SK-N-SH (cell line): ENCODE measurements at regions not wholly inside any gene's neighbourhood (a gene's known extent, or its start where the extent isn't known, plus 50 kb on each side); places are given as distances from the start of the nearest gene placed in this dataset.

Experiments used
- CTCF ChIA-PET: fragments of 300-600, 350-600 bp; formaldehyde crosslinking; extraction: SDS; loops from one replicate; lab custom pipeline; 2021; lab: Yijun Ruan, JAX
- POLR2A ChIA-PET: fragments of 350-600 bp; sonication (Branson Sonifier 250); formaldehyde crosslinking; extraction: SDS; loops from one replicate; lab custom pipeline; 2020; ENCODE audit warnings: antibody characterized with exemption, inconsistent platforms; lab: Yijun Ruan, JAX
- DNase-seq: peaks from one replicate; pipeline ENCODE4 v3.0.0; 2012
- H2AFZ ChIP-seq: fragments of 200-600 bp; sonication (generic); 2 replicates; pipeline ENCODE4 v1.8.1; 2016; ENCODE audit warnings: antibody characterized with exemption, mild to moderate bottlenecking, low read depth
- H3F3A ChIP-seq: fragments of 200-600 bp; sonication (generic); replicated peaks from 2 replicates; pipeline ENCODE3; 2016; ENCODE audit warnings: antibody characterized with exemption, mild to moderate bottlenecking; ENCODE audit not compliant: insufficient read depth
- H3K27ac ChIP-seq, 2 experiments: fragments of 200-500 bp in 1 of 2; fragments of 200-600 bp in 1 of 2; sonication (Bioruptor generic) in 1 of 2; sonication (generic), shearing (Covaris generic) in 1 of 2; 2 replicates each; pipeline versions ENCODE4 v1.5.1 to v1.6.1; 2014 to 2016; ENCODE audit warnings: low read depth in 2 of 2, inconsistent platforms in 1 of 2, low read length in 1 of 2, mild to moderate bottlenecking in 1 of 2, mixed read lengths in 1 of 2
- H3K27me3 ChIP-seq: fragments of 200-600 bp; sonication (generic), shearing (Covaris generic); 2 replicates; pipeline ENCODE4 v1.6.1; 2016; ENCODE audit warnings: mixed run types; ENCODE audit not compliant: insufficient read depth
- H3K36me3 ChIP-seq, 2 experiments: fragments of 200-500 bp in 1 of 2; fragments of 200-600 bp in 1 of 2; sonication (Bioruptor generic) in 1 of 2; sonication (generic) in 1 of 2; replicated peaks in 1 of 2; 2 replicates each; pipeline versions ENCODE3 to v1.5.1; 2014 to 2016; ENCODE audit warnings: low read length in 1 of 2, mild to moderate bottlenecking in 1 of 2; ENCODE audit not compliant: insufficient read depth in 2 of 2, control insufficient read depth in 1 of 2
- H3K4me1 ChIP-seq, 2 experiments: fragments of 200-500 bp in 1 of 2; fragments of 200-600 bp in 1 of 2; sonication (Bioruptor generic) in 1 of 2; sonication (generic), shearing (Covaris generic) in 1 of 2; 2 replicates each; pipeline versions ENCODE4 v1.5.1 to v1.6.1; 2014 to 2016; ENCODE audit warnings: low read depth in 1 of 2, low read length in 1 of 2, mixed run types in 1 of 2; ENCODE audit not compliant: insufficient read depth in 2 of 2, control insufficient read depth in 1 of 2
- H3K4me2 ChIP-seq: fragments of 200-600 bp; sonication (generic), shearing (Covaris generic); 2 replicates; pipeline ENCODE4 v1.6.1; 2017; ENCODE audit warnings: mixed run types
- H3K4me3 ChIP-seq, 2 experiments: fragments of 200-500 bp in 1 of 2; fragments of 200-600 bp in 1 of 2; sonication (Bioruptor generic) in 1 of 2; sonication (generic), shearing (Covaris generic) in 1 of 2; 2 replicates each; pipeline versions ENCODE4 v1.5.1 to v1.8.1; 2014 to 2016; ENCODE audit warnings: low read depth in 2 of 2, inconsistent platforms in 1 of 2, low read length in 1 of 2, mild to moderate bottlenecking in 1 of 2, mixed read lengths in 1 of 2, moderate library complexity in 1 of 2
- H3K79me2 ChIP-seq: fragments of 200-600 bp; sonication (generic); 2 replicates; pipeline ENCODE4 v1.8.1; 2017; ENCODE audit warnings: mild to moderate bottlenecking; ENCODE audit not compliant: insufficient read depth
- H3K9ac ChIP-seq: fragments of 200-600 bp; sonication (generic); 2 replicates; pipeline ENCODE4 v1.6.1; 2017; ENCODE audit warnings: mixed run types
- H3K9me2 ChIP-seq: fragments of 200-600 bp; sonication (generic); 2 replicates; pipeline ENCODE4 v1.6.1; 2017; ENCODE audit warnings: mixed run types
- H3K9me3 ChIP-seq: fragments of 200-600 bp; sonication (generic); 2 replicates; pipeline ENCODE4 v1.6.1; 2017; ENCODE audit warnings: mixed run types, mild to moderate bottlenecking, moderate library complexity
- H4K20me1 ChIP-seq: fragments of 200-600 bp; sonication (generic); 2 replicates; pipeline ENCODE4 v1.6.1; 2017; ENCODE audit warnings: mild to moderate bottlenecking, mixed run types; ENCODE audit not compliant: insufficient read depth
- CHD2 ChIP-seq: fragments of 150-350 bp; IDR thresholded peaks from 2 replicates; pipeline ENCODE4 v1.6.1; 2018; ENCODE audit warnings: low read length; ENCODE audit not compliant: partially characterized antibody
- EP300 ChIP-seq, 2 experiments: IDR thresholded peaks; 2 replicates each; pipeline versions ENCODE4 v1.4.0 to v1.6.1; 2012; ENCODE audit warnings: borderline replicate concordance in 1 of 2, low read depth in 1 of 2, low read length in 1 of 2
- EZH2phosphoT487 ChIP-seq: fragments of 200-600 bp; sonication (generic); IDR thresholded peaks from 2 replicates; pipeline ENCODE4 v1.6.1; 2017; ENCODE audit warnings: low read depth, mixed run types, mild to moderate bottlenecking, antibody characterized with exemption, moderate library complexity, borderline replicate concordance
- FOXM1 ChIP-seq: IDR thresholded peaks from 2 replicates; pipeline ENCODE4 v1.4.0; 2012; ENCODE audit warnings: low read depth, mild to moderate bottlenecking
- GABPA ChIP-seq: IDR thresholded peaks from 2 replicates; pipeline ENCODE4 v1.4.0; 2012; ENCODE audit warnings: low read depth, mild to moderate bottlenecking
- GATA2 ChIP-seq: sonication (generic); formaldehyde crosslinking; IDR thresholded peaks from 2 replicates; pipeline ENCODE4 v1.5.0; 2020; ENCODE audit warnings: mild to moderate bottlenecking, missing genetic modification reagents
- MEF2A ChIP-seq: IDR thresholded peaks from 2 replicates; pipeline ENCODE4 v1.4.0; 2012; ENCODE audit warnings: low read depth, borderline replicate concordance
- NFIC ChIP-seq: IDR thresholded peaks from 2 replicates; pipeline ENCODE4 v1.4.0; 2012; ENCODE audit warnings: borderline replicate concordance
- RAD21 ChIP-seq: IDR thresholded peaks from 2 replicates; pipeline ENCODE4 v1.6.1; 2012; ENCODE audit warnings: mild to moderate bottlenecking, low read length
- RCOR1 ChIP-seq: fragments of 150-350 bp; IDR thresholded peaks from 2 replicates; pipeline ENCODE4 v1.6.1; 2017; ENCODE audit warnings: antibody characterized with exemption, low read length
- RXRA ChIP-seq: IDR thresholded peaks from 2 replicates; pipeline ENCODE4 v1.4.0; 2012; ENCODE audit warnings: low read depth, mild to moderate bottlenecking, borderline replicate concordance
- SIN3A ChIP-seq: IDR thresholded peaks from 2 replicates; pipeline ENCODE4 v1.6.1; 2012; ENCODE audit warnings: low read depth, mild to moderate bottlenecking, low read length, moderate library complexity, borderline replicate concordance
- SMC3 ChIP-seq: IDR thresholded peaks from 2 replicates; pipeline ENCODE4 v1.6.1; 2012; ENCODE audit warnings: low read depth, low read length, improper control_type of control experiment
- TAF1 ChIP-seq: IDR thresholded peaks from 2 replicates; pipeline ENCODE4 v1.6.1; 2012; ENCODE audit warnings: low read depth, mild to moderate bottlenecking, low read length, moderate library complexity, borderline replicate concordance
- YY1 ChIP-seq: IDR thresholded peaks from 2 replicates; pipeline ENCODE4 v1.4.0; 2012; ENCODE audit warnings: low read depth, mild to moderate bottlenecking
- WGBS: methylation state at CpG from one replicate; pipeline ENCODE4 v1.1.6; 2017; ENCODE audit warnings: low lambda C conversion rate; 5-methylcytosine and 5-hydroxymethylcytosine counted together
- TF ChIP-seq, protein P1 (sequence below): IDR thresholded peaks from 2 replicates; pipeline ENCODE4 v1.6.1; 2012; ENCODE audit warnings: mild to moderate bottlenecking, low read depth, low read length, moderate library complexity
- TF ChIP-seq, protein P2 (sequence below): fragments of 150-350 bp; IDR thresholded peaks from 2 replicates; pipeline ENCODE4 v1.6.1; 2016; ENCODE audit warnings: mild to moderate bottlenecking, low read depth, low read length
- TF ChIP-seq, protein P3 (sequence below): fragments of 200-600 bp; sonication (generic); IDR thresholded peaks from 2 replicates; pipeline ENCODE4 v1.6.1; 2017; ENCODE audit warnings: antibody characterized with exemption, mild to moderate bottlenecking, moderate library complexity
- TF ChIP-seq, protein P4 (sequence below): IDR thresholded peaks from 2 replicates; pipeline ENCODE4 v1.4.0; 2012; ENCODE audit warnings: low read depth, borderline replicate concordance

DNA sequence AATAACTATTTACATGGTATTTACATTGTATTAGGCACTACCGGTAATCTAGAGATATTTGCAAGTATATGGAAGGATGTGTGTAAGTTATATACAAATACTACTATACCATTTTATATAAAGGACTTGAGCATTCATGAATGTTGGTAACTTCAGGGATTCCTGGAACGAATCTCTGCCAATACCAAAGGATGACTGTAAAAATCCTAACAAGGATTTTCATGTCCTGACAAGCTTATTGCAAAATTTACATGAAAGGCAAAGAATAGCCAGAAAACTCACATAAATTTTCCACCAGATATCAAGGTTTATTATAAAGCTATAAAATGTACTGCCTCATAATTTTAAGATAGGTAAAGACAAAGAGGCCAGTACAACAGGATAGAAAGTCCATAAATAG, 325.2 kb upstream of the NRIP1 start:
- no peak for DNase-seq
- Histone ChIP-seq H3K4me3 (no peak overlapping the region), H3K36me3 (no peaks in the 10 kb centered on the region), H3K9me2 (no peaks in the 10 kb centered on the region), H3K79me2 (no peaks in the 10 kb centered on the region), H3K9ac (no peak overlapping the region), H2AFZ (no peak overlapping the region), H3K9me3 (no peaks in the 10 kb centered on the region), H4K20me1 (no peaks in the 10 kb centered on the region), H3K27me3 (no peaks in the 10 kb centered on the region), H3K4me1 (no peaks in the 10 kb centered on the region), H3F3A (no peaks in the 10 kb centered on the region), H3K27ac (no peak overlapping the region), H3K4me2 (no peak overlapping the region)
- ChIA-PET POLR2A (no interaction called here), CTCF (no interaction called here)
- TF ChIP-seq RCOR1 (no peak), NFIC (no peak), EZH2phosphoT487 (no peak), GATA2 (CRISPR knock-in tag) (no peak)
- WGBS = 21% methylated on average over 2 of the region's 2 CpGs

DNA sequence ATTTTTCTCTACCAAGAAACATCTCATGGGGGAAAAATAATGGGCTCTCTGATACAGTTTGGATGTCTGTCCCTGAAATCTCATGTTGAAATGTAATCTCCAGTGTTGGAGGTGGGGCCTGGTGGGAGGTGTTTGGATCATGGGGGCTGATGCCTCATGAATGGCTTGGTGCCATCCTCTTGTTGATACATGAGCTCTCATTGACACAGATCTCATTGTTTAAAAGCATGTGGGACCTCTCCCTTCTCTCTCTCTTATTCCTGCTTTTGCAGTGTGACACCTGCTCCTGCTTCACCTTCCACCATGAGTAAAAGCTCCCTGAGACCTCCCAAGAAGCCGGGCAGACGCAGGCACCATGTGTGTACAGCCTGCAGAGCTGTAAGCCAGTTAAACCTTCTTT, 332.5 kb upstream of the NRIP1 start:
- Histone ChIP-seq H3K9me3 (no peaks in the 10 kb centered on the region), H3K4me3 (no peak overlapping the region), H3K4me2 (no peak overlapping the region), H4K20me1 (no peaks in the 10 kb centered on the region), H3K9ac (no peak overlapping the region), H2AFZ (no peak overlapping the region), H3F3A (no peaks in the 10 kb centered on the region), H3K36me3 (no peaks in the 10 kb centered on the region), H3K27me3 (no peaks in the 10 kb centered on the region), H3K9me2 (no peaks in the 10 kb centered on the region), H3K27ac (no peak overlapping the region), H3K79me2 (no peaks in the 10 kb centered on the region), H3K4me1 (no peaks in the 10 kb centered on the region)
- 0% methylated on average over 2 of the region's 2 CpGs for WGBS
- CTCF ChIA-PET = no interaction called here
- no peak for DNase-seq
- POLR2A ChIA-PET = no interaction called here
- TF ChIP-seq, protein P1, sequence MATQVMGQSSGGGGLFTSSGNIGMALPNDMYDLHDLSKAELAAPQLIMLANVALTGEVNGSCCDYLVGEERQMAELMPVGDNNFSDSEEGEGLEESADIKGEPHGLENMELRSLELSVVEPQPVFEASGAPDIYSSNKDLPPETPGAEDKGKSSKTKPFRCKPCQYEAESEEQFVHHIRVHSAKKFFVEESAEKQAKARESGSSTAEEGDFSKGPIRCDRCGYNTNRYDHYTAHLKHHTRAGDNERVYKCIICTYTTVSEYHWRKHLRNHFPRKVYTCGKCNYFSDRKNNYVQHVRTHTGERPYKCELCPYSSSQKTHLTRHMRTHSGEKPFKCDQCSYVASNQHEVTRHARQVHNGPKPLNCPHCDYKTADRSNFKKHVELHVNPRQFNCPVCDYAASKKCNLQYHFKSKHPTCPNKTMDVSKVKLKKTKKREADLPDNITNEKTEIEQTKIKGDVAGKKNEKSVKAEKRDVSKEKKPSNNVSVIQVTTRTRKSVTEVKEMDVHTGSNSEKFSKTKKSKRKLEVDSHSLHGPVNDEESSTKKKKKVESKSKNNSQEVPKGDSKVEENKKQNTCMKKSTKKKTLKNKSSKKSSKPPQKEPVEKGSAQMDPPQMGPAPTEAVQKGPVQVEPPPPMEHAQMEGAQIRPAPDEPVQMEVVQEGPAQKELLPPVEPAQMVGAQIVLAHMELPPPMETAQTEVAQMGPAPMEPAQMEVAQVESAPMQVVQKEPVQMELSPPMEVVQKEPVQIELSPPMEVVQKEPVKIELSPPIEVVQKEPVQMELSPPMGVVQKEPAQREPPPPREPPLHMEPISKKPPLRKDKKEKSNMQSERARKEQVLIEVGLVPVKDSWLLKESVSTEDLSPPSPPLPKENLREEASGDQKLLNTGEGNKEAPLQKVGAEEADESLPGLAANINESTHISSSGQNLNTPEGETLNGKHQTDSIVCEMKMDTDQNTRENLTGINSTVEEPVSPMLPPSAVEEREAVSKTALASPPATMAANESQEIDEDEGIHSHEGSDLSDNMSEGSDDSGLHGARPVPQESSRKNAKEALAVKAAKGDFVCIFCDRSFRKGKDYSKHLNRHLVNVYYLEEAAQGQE = no peak
- TF ChIP-seq YY1 (no peak), SMC3 (no peak), TAF1 (no peak), GATA2 (CRISPR knock-in tag) (no peak), EP300 (IDR thresholded peaks at IDR 0.05; ENCODE audit: borderline replicate concordance in 1 of 2, low read depth in 1 of 2, low read length in 1 of 2) (no peak), FOXM1 (no peak), NFIC (no peak), RAD21 (no peak), RXRA (no peak), GABPA (no peak), EZH2phosphoT487 (no peak), SIN3A (no peak), CHD2 (no peak), MEF2A (no peak)
- TF ChIP-seq, protein P2, sequence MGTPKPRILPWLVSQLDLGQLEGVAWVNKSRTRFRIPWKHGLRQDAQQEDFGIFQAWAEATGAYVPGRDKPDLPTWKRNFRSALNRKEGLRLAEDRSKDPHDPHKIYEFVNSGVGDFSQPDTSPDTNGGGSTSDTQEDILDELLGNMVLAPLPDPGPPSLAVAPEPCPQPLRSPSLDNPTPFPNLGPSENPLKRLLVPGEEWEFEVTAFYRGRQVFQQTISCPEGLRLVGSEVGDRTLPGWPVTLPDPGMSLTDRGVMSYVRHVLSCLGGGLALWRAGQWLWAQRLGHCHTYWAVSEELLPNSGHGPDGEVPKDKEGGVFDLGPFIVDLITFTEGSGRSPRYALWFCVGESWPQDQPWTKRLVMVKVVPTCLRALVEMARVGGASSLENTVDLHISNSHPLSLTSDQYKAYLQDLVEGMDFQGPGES = no peak
- TF ChIP-seq, protein P3, sequence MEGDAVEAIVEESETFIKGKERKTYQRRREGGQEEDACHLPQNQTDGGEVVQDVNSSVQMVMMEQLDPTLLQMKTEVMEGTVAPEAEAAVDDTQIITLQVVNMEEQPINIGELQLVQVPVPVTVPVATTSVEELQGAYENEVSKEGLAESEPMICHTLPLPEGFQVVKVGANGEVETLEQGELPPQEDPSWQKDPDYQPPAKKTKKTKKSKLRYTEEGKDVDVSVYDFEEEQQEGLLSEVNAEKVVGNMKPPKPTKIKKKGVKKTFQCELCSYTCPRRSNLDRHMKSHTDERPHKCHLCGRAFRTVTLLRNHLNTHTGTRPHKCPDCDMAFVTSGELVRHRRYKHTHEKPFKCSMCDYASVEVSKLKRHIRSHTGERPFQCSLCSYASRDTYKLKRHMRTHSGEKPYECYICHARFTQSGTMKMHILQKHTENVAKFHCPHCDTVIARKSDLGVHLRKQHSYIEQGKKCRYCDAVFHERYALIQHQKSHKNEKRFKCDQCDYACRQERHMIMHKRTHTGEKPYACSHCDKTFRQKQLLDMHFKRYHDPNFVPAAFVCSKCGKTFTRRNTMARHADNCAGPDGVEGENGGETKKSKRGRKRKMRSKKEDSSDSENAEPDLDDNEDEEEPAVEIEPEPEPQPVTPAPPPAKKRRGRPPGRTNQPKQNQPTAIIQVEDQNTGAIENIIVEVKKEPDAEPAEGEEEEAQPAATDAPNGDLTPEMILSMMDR = no peak
- TF ChIP-seq, protein P4, sequence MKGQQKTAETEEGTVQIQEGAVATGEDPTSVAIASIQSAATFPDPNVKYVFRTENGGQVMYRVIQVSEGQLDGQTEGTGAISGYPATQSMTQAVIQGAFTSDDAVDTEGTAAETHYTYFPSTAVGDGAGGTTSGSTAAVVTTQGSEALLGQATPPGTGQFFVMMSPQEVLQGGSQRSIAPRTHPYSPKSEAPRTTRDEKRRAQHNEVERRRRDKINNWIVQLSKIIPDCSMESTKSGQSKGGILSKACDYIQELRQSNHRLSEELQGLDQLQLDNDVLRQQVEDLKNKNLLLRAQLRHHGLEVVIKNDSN = no peak
